GM12864 (cell line): ENCODE measurements at regions not wholly inside any gene's neighbourhood (a gene's known extent, or its start where the extent isn't known, plus 50 kb on each side); places are given as distances from the start of the nearest gene placed in this dataset.
"Not testable (repeated sequence)": the region's sequence is repeated elsewhere in the genome, so short reads cannot be mapped to it uniquely, and the experiment has no call there.

Experiments used
- DNase-seq: peaks from one replicate; pipeline ENCODE4 v3.0.0-alpha.2; 2011; ENCODE audit warnings: low read depth
- H3K4me3 ChIP-seq: 2 replicates; pipeline ENCODE4 v1.5.1; 2011; ENCODE audit warnings: mild to moderate bottlenecking, low read depth, low read length, control low read depth
- TF ChIP-seq, protein P1 (sequence below): IDR thresholded peaks from 2 replicates; pipeline ENCODE4 v1.5.1; 2011; ENCODE audit warnings: low read depth, mild to moderate bottlenecking, moderate library complexity, low read length, control low read depth, inconsistent platforms; ENCODE audit errors: missing control alignments

DNA sequence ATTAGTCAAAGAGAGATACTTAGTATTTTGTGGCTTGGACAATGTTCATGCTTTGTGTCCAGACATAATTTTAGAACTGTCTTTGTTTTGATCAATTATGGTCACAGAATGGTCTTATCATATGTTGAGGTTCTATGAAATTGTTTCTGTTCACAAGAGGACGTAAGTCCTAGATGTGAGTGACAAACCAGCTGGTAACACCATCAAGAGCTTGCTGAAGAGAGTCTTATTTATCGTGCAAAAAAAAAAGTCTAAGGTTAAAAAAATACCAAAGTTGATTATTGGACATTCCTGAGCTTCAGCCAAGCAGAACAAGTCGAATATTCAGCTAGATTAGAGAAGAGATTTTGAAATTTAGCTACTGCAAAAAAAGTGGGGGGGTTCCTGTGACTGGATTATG is 495.9 kb upstream of the NAALADL2 start:
- DNase-seq = no peak
- TF ChIP-seq, protein P1, sequence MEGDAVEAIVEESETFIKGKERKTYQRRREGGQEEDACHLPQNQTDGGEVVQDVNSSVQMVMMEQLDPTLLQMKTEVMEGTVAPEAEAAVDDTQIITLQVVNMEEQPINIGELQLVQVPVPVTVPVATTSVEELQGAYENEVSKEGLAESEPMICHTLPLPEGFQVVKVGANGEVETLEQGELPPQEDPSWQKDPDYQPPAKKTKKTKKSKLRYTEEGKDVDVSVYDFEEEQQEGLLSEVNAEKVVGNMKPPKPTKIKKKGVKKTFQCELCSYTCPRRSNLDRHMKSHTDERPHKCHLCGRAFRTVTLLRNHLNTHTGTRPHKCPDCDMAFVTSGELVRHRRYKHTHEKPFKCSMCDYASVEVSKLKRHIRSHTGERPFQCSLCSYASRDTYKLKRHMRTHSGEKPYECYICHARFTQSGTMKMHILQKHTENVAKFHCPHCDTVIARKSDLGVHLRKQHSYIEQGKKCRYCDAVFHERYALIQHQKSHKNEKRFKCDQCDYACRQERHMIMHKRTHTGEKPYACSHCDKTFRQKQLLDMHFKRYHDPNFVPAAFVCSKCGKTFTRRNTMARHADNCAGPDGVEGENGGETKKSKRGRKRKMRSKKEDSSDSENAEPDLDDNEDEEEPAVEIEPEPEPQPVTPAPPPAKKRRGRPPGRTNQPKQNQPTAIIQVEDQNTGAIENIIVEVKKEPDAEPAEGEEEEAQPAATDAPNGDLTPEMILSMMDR = no peak
- no peak overlapping the region for H3K4me3 ChIP-seq

DNA sequence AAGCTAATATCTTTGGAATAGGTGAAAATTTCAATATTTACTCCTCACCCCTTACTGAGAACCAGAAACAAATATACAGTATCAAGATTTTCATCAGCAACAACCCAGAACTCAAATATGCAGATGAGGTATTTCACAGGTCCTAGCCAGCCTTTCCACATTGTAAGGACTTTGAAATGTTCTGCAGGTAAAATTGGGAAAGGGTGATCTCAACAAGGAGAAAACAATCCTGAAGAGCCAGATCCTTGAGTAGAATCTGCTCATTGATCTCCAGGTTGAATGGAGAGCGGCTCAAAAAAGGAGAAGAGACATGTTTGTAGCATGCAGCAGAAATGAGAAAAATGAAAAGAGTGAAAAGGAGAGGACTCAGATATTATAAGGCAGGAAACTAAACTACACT is 493.3 kb upstream of the NAALADL2 start:
- TF ChIP-seq, protein P1 = no peak
- DNase-seq = no peak
- H3K4me3 ChIP-seq = no peak overlapping the region

DNA sequence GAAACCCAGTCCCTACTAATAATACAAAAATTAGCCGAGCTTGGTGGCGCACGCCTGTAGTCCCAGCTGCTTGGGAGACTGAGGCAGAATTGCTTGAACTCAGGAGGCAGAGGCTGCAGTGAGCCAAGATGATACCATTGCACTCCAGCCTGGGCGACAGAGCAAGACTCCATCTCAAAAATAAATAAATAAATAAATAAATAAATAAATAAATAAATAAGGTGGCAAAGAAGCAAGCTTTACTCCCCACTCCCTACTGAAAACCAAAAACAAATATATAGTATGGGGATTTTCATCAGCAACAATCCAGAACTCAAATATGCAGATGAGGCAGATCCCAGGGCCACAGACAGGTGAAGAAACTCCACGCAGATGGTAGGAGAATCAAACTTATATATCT is 492.2 kb upstream of the NAALADL2 start:
- DNase-seq, H3K4me3 ChIP-seq: not testable (repeated sequence)

DNA sequence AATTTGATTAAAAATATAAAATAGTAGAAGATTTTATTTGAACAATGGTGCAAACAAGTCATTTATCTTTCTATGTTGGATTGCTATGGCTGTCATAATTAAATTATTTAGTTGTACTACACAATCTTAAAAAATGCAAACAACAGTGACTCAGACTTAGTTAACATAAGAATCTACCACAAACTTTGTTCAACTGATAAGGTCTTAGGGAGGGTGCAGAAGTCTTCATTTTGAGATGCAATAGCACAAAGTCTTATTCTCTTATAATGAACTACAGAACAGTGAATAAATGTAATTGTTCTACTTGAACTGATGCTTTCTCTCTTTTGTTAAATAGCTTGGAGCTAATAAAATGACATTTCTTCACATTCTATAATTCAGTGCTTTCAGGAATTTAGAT is 482.8 kb upstream of the NAALADL2 start:
- TF ChIP-seq, protein P1 = no peak
- no peak overlapping the region for H3K4me3 ChIP-seq
- DNase-seq = no peak

DNA sequence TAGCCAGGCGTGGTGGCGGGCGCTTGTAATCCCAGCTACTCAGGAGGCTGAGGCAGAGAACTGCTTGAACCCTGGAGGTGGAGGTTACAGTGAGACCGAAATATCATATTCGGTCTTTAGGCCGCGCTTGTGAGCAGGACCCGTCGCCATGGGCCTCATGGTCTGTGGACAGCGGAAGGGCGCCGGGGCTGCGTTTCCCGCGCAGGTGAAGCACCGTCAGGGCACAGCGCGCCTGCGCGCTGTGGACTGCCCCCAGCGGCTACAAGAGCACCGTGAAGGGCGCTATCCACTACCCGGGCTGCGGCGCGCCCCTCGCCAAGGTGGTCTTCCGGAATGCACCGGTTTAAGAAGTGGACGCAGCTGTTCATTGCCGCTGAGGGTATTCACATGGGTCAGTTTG is 482.0 kb upstream of the NAALADL2 start:
- DNase-seq = no peak
- H3K4me3 ChIP-seq = no peak overlapping the region
- TF ChIP-seq, protein P1 = no peak

DNA sequence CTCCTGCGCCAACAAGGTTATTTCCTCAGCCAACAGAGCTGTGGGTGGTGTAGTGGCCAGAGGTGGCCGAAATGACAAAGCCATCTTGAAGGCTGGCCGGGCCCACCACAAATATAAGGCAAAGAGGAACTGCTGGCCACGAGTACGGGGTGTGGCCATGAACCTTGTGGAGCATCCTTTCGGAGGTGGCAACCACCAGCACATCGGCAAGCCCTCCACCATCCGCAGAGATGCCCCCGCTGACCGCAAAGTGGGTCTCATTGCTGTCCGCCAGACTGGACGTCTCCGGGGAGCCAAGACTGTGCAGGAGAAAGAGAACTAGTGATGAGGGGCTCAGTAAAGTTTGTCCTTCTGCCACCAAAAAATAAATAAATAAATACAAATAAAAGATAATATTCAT is 481.4 kb upstream of the NAALADL2 start:
- H3K4me3 ChIP-seq = no peak overlapping the region
- TF ChIP-seq, protein P1 = no peak
- DNase-seq = no peak

DNA sequence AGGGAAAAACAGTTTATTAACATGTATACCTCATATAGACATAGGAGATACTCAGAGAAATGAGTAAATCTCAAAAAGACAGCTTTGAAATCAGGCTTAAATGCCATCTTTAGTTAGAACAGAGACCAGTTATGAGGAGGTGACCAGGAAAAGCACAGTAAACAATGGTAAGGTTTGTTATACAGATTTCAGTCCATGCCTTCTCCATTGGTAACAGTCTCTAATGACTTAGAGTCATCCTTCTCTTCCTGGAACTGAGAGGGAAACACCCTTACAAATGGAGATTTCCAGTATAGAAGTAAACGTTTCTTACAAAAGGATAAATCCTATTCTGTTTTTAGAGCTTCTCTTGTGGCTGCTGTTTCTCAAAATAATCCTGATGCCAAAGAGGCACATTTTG is 476.3 kb upstream of the NAALADL2 start:
- TF ChIP-seq, protein P1 = no peak
- DNase-seq = no peak
- no peak overlapping the region for H3K4me3 ChIP-seq

DNA sequence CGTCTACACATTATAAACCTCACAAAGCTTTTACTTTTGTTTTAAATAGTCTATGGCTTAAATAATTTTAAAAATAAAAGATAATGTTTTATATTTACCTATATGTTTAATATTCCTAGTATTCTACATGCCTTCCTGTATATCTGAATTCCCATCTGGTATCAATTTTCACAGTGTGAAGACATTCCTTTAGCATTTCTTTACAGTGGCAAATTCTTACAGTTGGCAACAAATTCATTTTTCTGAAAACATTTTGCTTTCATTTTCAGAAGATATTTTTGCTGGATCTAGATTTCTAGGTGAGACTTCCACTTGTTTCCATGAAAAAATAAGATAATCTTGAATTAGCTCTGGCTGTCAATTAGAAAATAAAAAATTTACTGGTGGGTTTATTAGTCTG is 471.4 kb upstream of the NAALADL2 start:
- H3K4me3 ChIP-seq = no peak overlapping the region
- no peak for DNase-seq
- TF ChIP-seq, protein P1 = no peak
